NT2/D1 (cell line): ENCODE measurements at regions not wholly inside any gene's neighbourhood (a gene's known extent, or its start where the extent isn't known, plus 50 kb on each side); places are given as distances from the start of the nearest gene placed in this dataset.

Experiments used
- SUZ12 ChIP-seq: IDR thresholded peaks from 2 replicates; pipeline ENCODE4 v1.6.1; 2011; ENCODE audit not compliant: insufficient read length, insufficient read depth; ENCODE audit errors: extremely low read depth
- YY1 ChIP-seq: IDR thresholded peaks from 2 replicates; pipeline ENCODE4 v1.6.1; 2011; ENCODE audit not compliant: insufficient read length, insufficient read depth
- ZNF274 ChIP-seq: IDR thresholded peaks from 2 replicates; pipeline ENCODE4 v1.6.1; 2011; ENCODE audit warnings: mild to moderate bottlenecking, low read depth, low read length

DNA sequence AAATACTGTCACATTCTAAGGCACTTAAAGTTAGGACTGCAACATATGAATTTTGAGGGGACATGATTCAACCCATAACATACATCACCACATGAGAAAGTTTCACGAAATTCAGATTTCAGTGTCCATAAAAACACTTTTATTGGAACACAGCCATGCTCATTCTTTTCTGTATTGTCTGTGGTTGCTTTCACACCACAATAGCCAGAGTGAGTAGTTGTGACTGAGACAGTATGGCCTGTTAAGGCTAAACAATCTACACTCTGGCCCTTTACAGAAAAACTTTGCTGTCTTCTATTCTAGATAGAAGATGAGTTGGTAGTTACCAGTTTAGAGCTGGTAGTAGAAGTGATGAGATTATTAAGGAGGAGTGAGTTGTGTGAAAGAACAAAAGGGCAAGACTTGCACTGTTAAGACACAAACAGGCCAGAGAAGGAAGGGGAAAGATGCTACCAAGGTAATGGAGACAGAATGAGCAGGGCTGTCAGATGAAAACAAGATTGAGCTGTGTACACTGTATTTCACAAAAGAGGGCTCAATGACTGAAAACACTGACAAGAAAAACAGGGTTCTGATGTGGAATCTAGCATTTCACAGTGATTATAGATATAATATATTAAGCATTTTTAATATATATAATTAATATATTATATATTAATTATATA lies 108.6 kb downstream of the PPP1R3A start:
- TF ChIP-seq YY1 (no peak), ZNF274 (no peak), SUZ12 (no peak)
